B cell (primary cell): ENCODE measurements at regions not wholly inside any gene's neighbourhood (a gene's known extent, or its start where the extent isn't known, plus 50 kb on each side); places are given as distances from the start of the nearest gene placed in this dataset.

Experiments
- ATAC-seq: fragments of 200-7000 bp; cut with Tn5 transposase; one replicate; pipeline ENCODE4 v1.10.0; 2021; ENCODE audit warnings: low read depth, mild to moderate bottlenecking, moderate number of reproducible peaks, moderate library complexity
- CTCF ChIA-PET: fragments of 350-600 bp; sonication (Branson Sonifier 250); formaldehyde crosslinking; loops from one replicate; lab custom pipeline; 2021; ENCODE audit warnings: antibody characterized with exemption, inconsistent platforms; lab: Charles Lee
- POLR2A ChIA-PET: fragments of 350-600 bp; sonication (Branson Sonifier 250); formaldehyde crosslinking; loops from one replicate; lab custom pipeline; 2021; ENCODE audit warnings: antibody characterized with exemption; lab: Charles Lee
- DNase-seq: peaks from one replicate; pipeline ENCODE4 v3.0.0; 2013
- H2AFZ ChIP-seq: 2 replicates; pipeline ENCODE4 v1.6.1; 2012; ENCODE audit warnings: mild to moderate bottlenecking, low read depth, low read length; ENCODE audit not compliant: insufficient read depth, poor library complexity, severe bottlenecking
- H3K27ac ChIP-seq, 2 donors: 1 replicate in 1 of 2; 2 replicates in 1 of 2; pipeline ENCODE4 v1.5.1; 2012 to 2013; ENCODE audit warnings: low read length in 2 of 2, mild to moderate bottlenecking in 2 of 2, moderate library complexity in 1 of 2
- H3K27me3 ChIP-seq, 4 experiments: fragments of 200-600 bp in 1 of 4; sonication (generic) in 1 of 4; replicated peaks in 1 of 4; 1 replicate in 2 of 4; 2 replicates in 2 of 4; pipeline versions ENCODE4 v1.6.1 to v1.7.0; 2013 to 2016; ENCODE audit warnings: low read length in 3 of 4, mild to moderate bottlenecking in 2 of 4, mixed read lengths in 1 of 4, moderate library complexity in 1 of 4; ENCODE audit not compliant: insufficient read depth in 4 of 4, control insufficient read depth in 3 of 4; ENCODE audit errors: control extremely low read depth in 1 of 4
- H3K36me3 ChIP-seq, 2 experiments: replicated peaks in 1 of 2; 1 replicate in 1 of 2; 2 replicates in 1 of 2; pipeline versions ENCODE4 v1.6.1 to v1.7.1; 2013; ENCODE audit warnings: low read length in 1 of 2; ENCODE audit not compliant: insufficient read depth in 2 of 2, control insufficient read depth in 1 of 2; ENCODE audit errors: control extremely low read depth in 1 of 2, extremely low read depth in 1 of 2
- H3K4me1 ChIP-seq, 2 donors: fragments of 200-600 bp in 1 of 2; sonication (generic) in 1 of 2; 1 replicate in 1 of 2; 2 replicates in 1 of 2; pipeline versions ENCODE4 v1.5.1 to v1.6.1; 2013 to 2017; ENCODE audit warnings: low read length in 2 of 2; ENCODE audit not compliant: control insufficient read depth in 2 of 2, insufficient read depth in 2 of 2
- H3K4me2 ChIP-seq: replicated peaks from 2 replicates; pipeline ENCODE3; 2012; ENCODE audit warnings: mild to moderate bottlenecking, low read depth, low read length; ENCODE audit not compliant: poor library complexity, severe bottlenecking
- H3K4me3 ChIP-seq, 5 experiments: fragments of 200-600 bp in 1 of 5; sonication (generic) in 1 of 5; 1 replicate in 3 of 5; 2 replicates in 2 of 5; pipeline versions ENCODE4 v1.5.1 to v1.7.0; 2011 to 2016; ENCODE audit warnings: low read length in 4 of 5, mild to moderate bottlenecking in 4 of 5, low read depth in 2 of 5, control low read depth in 1 of 5, moderate library complexity in 1 of 5; ENCODE audit not compliant: insufficient read depth in 1 of 5; ENCODE audit errors: control extremely low read depth in 1 of 5, extremely low read depth in 1 of 5
- H3K79me2 ChIP-seq: fragments of 200-600 bp; sonication (generic); one replicate; pipeline ENCODE4 v1.6.0; 2016; ENCODE audit warnings: low read length; ENCODE audit not compliant: control insufficient read depth, insufficient read depth
- H3K9ac ChIP-seq: fragments of 200-600 bp; sonication (generic); 2 replicates; pipeline ENCODE4 v1.6.1; 2017; ENCODE audit warnings: mild to moderate bottlenecking, low read length, moderate library complexity
- H3K9me3 ChIP-seq, 3 donors: one replicate each; pipeline versions ENCODE4 v1.6.1 to v1.7.1; 2013; ENCODE audit warnings: low read length in 2 of 3; ENCODE audit not compliant: control insufficient read depth in 2 of 3, insufficient read depth in 1 of 3; ENCODE audit errors: control extremely low read depth in 1 of 3
- H4K20me1 ChIP-seq: 2 replicates; pipeline ENCODE4 v1.6.0; 2012; ENCODE audit warnings: mild to moderate bottlenecking, low read length; ENCODE audit not compliant: insufficient read depth, control insufficient read depth, poor library complexity, severe bottlenecking
- H3K27ac Mint-ChIP-seq: one replicate; pipeline ENCODE4 v1.8.0; 2021; ENCODE audit warnings: mixed read lengths
- H3K27me3 Mint-ChIP-seq: one replicate; pipeline ENCODE4 v1.8.0; 2021; ENCODE audit warnings: mixed read lengths
- H3K4me1 Mint-ChIP-seq: one replicate; pipeline ENCODE4 v1.8.0; 2021; ENCODE audit warnings: mixed read lengths
- H3K4me3 Mint-ChIP-seq: one replicate; pipeline ENCODE4 v1.8.0; 2021; ENCODE audit warnings: mixed read lengths
- H3K9me3 Mint-ChIP-seq: one replicate; pipeline ENCODE4 v1.8.0; 2022; ENCODE audit warnings: mixed read lengths; ENCODE audit not compliant: insufficient read depth
- CTCF ChIP-seq: fragments of 200-600 bp; IDR thresholded peaks from one replicate; pipeline ENCODE4 v1.8.0; 2022; ENCODE audit warnings: antibody characterized with exemption, mild to moderate bottlenecking
- EZH2 ChIP-seq: IDR thresholded peaks from 2 replicates; pipeline ENCODE4 v1.6.1; 2012; ENCODE audit warnings: borderline replicate concordance, low read depth, mild to moderate bottlenecking, moderate library complexity, low read length; ENCODE audit not compliant: insufficient read depth, poor library complexity, severe bottlenecking
- WGBS: methylation state at CpG from one replicate; pipeline ENCODE4 v1.1.5; 2013; ENCODE audit warnings: missing lambda C conversion rate; ENCODE audit not compliant: insufficient coverage; 5-methylcytosine and 5-hydroxymethylcytosine counted together
- intact Hi-C: fragments of 100-400 bp; cut with micrococcal nuclease; formaldehyde crosslinking; loops from one replicate; pipeline ENCODE4 v1.10.0; 2022

GRCh38 chr2:90077948-90078347, 1386.5 kb downstream of the RPIA start:
- H3K27me3 ChIP-seq, result peaks cover 0 to 5% (median under 1%) of the 10 kb centered on the region in 4 experiments
- H3K4me1 Mint-ChIP-seq, result peaks cover 3% of the 10 kb centered on the region
- ATAC-seq (no peak), DNase-seq (no peak)
- H3K4me3 ChIP-seq, result no peak overlapping the region
- WGBS, result no CpG with 5 or more reads among the region's 2 CpGs
- peaks cover 21% of the 10 kb centered on the region for H3K27me3 Mint-ChIP-seq
- ChIA-PET POLR2A (no interaction called here), CTCF (no interaction called here)
- intact Hi-C loops, result no loop called here
- no peak overlapping the region for H3K4me3 Mint-ChIP-seq
- H3K4me2 ChIP-seq, result no peak overlapping the region
- H3K79me2 ChIP-seq, result no peaks in the 10 kb centered on the region
- no peak overlapping the region for H3K9ac ChIP-seq
- no peaks in the 10 kb centered on the region for H3K4me1 ChIP-seq
- H3K27ac Mint-ChIP-seq, result no peak overlapping the region
- TF ChIP-seq EZH2 (no peak), CTCF (no peak)
- H3K27ac ChIP-seq, result no peak overlapping the region
- no peaks in the 10 kb centered on the region for H3K36me3 ChIP-seq
- H2AFZ ChIP-seq, result no peak overlapping the region
- H3K9me3 ChIP-seq, result no peaks in the 10 kb centered on the region
- H4K20me1 ChIP-seq, result no peaks in the 10 kb centered on the region
- H3K9me3 Mint-ChIP-seq, result no peaks in the 10 kb centered on the region

- H3K27ac Mint-ChIP-seq, result no peak overlapping the region
- no peak overlapping the region for H3K4me3 Mint-ChIP-seq
- Histone ChIP-seq H3K9me3 (no peaks in the 10 kb centered on the region), H3K27ac (no peak overlapping the region), H3K9ac (no peak overlapping the region), H3K27me3 (peaks cover 0 to 5% (median under 1%) of the 10 kb centered on the region in 4 experiments), H4K20me1 (no peaks in the 10 kb centered on the region), H3K79me2 (no peaks in the 10 kb centered on the region), H2AFZ (no peak overlapping the region), H3K36me3 (no peaks in the 10 kb centered on the region), H3K4me1 (no peaks in the 10 kb centered on the region), H3K4me2 (no peak overlapping the region), H3K4me3 (no peak overlapping the region)
- TF ChIP-seq CTCF (no peak), EZH2 (no peak)
- intact Hi-C loops, result no loop called here
- CTCF ChIA-PET, result no interaction called here
- ATAC-seq (no peak), DNase-seq (no peak)
- H3K9me3 Mint-ChIP-seq, result no peaks in the 10 kb centered on the region
- H3K27me3 Mint-ChIP-seq, result peaks cover 19% of the 10 kb centered on the region
- 85% methylated on average over 2 of the region's 5 CpGs for WGBS
- peaks cover 3% of the 10 kb centered on the region for H3K4me1 Mint-ChIP-seq
- POLR2A ChIA-PET, result no interaction called here
Measured at GRCh38 chr2:90079374-90079773, 1387.9 kb downstream of the RPIA start.
